AG08395 (cell line): ENCODE measurements at regions not wholly inside any gene's neighbourhood (a gene's known extent, or its start where the extent isn't known, plus 50 kb on each side); places are given as distances from the start of the nearest gene placed in this dataset.

ENCODE experiments used
- DNase-seq: peaks from one replicate; pipeline ENCODE4 v3.0.0; 2012; ENCODE audit warnings: mixed read lengths, low spot score

DNA sequence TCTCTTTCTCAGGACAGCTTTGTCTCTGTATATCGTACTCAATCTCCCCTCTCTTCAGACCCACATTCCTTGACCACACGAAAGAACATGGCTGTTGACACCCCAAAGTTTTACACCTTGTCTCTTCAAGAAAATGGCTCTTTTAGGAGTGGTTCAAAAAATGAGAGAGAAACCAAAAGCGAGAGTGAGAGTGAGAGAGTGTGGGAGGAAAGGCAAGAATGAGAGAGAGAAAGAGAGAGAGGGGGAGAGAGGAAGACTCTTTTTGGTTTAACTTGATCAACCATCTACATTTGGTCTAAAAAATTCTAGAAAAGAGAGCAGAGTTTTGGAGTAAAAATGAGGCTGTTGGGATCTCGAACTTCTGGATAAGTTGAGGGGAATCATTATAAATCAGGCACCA is 581.8 kb upstream of the WWC1 start:
- DNase-seq = no peak

DNA sequence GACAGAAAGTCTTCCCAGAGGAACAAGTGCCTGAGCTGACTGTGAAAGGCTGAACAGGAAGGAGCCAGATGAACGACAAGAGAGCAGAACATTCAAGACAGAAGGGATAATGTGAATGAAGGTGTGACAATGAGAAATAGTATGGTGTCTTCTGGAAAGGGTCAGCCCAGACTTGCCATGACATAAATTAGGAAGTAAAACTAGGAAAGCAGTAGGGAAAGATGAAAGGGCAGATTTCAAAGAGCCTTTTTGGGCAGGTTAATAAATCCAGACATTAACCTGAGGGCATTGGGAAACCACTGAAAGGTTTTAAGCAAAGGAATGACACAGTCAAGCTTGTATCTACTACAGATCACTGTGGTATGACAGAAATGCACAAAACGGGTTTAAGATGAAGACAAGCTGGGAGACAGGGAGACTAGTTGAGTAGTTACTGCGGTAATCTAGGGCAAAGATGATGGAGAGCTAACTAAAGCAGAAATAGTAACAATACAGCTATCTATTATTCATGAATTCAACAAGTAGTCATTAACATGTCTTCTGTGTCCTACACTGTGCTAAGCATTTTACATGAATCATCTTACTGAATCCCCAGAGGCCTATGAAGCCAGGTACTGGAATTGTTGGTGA is 580.9 kb upstream of the WWC1 start:
- peak; percentile 41 for DNase-seq

DNA sequence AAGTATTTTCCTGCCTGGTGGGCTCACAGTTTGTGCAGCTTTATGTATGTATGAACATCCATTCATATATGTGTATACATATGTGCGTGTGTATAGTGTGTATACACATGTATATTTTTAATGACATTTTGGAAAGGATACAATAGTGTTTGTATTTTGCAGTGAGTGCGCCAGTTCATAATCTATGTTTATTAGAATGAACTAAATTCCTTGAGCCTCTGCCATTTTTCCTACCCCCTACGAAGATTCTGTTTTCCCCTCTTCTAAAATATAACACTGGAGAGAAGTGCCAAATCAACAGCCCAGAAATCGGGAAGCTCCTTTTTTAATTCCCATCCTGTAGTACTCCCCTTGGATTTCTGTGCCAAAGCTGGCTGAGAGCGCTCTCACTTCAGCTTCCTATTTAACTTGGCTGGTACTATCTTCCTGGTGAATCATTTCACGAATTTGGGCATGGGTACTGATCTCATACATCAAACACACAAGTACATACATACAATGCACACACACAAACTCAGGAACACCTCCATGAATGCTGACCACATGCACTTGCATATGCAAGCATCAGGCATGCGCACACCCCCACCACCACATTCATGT is 578.4 kb upstream of the WWC1 start:
- DNase-seq = no peak

DNA sequence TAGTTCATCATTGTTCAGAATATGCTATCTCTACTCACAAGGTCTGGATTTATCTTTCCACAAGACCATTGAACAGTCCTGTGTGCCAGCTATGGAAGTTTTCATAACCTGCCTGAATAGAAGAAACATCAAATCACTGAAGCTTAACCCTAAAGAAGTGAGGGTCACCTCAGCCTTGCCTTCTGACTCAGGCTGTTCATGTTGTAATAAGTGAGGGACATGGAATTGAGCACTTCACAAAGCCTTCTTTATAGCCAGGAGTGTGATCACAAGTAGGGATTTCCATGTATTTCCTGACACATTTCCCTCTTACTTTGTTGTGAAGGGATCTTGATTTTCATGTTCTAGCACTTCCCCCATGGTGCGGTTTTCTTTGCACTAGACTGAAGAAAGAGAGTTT is 577.5 kb upstream of the WWC1 start:
- no peak for DNase-seq

DNA sequence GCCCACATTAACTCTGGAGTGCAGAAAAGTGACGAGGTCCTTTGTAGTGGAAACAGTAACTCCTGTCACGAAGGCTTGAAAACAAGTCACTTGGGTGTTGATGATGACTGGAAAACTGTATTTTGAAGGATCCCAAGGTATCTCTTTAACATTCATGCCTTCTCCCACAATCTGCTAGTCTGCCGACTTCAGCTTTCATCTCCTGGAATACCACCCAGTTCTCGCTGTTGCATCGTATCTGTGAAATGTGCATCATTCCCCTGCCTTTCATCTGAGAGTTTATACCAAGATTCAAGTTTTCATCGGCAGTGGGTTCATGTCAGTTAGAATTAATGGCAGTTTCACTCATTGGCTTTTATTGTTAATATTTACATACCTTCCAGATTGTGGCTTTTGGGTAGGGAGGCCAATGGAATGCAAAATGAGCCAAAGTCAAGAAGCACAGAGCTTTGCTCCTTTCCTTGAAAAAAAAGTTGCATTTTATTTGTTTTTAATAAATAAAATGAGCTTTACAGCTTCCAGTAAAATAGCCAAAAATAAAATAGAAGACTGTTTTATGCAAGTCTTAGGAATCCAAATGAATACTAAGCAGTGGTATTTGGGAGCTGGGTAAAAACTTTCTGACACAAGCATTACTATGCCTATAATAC is 575.2 kb upstream of the WWC1 start:
- DNase-seq = peak; percentile 65

DNA sequence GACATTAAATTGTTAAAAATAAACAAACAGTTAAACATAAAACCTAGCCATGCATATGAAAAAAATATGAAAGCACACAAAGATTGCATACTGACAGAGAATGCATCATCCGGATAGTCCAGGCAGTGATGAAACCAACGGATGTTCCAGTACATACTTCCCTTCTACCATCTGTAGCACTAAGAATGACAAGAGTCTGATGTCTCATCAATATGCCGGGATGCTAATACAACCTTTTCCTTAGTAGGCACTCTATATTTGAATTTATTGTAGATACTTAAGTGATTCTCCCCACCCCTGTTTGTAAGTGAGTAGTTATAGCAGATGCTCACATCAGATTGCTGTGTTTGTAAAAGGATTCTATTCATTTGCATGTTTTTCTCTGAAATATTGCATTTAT is 571.2 kb upstream of the WWC1 start:
- peak; percentile 39 for DNase-seq

DNA sequence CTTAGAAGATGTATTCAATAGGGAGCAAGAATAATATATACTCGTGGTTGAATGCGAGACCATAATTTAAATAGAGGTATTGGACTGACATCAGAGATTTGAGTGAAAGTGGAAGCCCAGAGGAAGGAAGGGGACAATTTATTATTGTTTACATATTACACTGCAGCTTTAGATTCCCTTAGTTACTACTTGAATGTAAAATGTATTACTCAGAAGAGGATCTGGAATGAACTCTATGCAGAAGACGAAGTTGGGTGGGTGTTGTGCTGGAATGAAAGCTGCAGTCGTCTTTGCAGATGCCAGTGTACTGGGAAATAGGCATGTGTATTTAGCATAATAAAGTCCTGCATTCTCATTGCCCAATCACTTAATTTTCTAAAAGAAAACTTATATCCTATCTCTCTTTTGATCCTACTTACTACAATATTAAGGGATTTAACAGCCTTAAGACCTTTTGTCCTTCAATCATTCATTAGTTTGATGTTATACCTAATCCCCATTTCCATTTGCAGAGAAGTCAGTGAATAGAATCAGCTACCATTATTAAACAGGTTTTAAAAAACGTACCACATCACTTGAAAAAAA is 570.7 kb upstream of the WWC1 start:
- peak; percentile 56 for DNase-seq

DNA sequence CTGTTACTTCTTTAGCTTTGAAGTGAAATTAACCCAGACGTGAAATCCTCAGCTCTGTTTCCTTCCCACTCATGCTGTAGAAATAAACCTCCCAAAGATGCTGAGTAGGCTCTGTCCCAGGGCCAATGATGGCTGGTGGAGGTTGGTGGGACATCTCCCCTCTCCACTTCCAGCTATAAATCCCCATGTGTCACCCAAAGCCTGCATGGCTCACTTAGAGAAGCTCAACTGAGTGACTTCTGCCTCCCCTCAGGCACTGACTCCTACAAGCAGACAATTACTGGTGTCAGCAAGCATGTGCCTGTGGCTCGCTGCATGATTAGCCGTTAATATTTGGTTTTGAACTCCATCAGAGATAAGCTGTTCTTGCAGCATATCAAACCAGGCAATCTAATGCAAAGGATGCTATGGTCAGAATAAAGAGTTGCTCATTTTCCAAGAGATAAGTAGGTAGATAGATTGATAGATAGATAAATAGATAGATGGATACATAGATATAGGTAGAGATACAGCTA is 569.5 kb upstream of the WWC1 start:
- DNase-seq = no peak

DNA sequence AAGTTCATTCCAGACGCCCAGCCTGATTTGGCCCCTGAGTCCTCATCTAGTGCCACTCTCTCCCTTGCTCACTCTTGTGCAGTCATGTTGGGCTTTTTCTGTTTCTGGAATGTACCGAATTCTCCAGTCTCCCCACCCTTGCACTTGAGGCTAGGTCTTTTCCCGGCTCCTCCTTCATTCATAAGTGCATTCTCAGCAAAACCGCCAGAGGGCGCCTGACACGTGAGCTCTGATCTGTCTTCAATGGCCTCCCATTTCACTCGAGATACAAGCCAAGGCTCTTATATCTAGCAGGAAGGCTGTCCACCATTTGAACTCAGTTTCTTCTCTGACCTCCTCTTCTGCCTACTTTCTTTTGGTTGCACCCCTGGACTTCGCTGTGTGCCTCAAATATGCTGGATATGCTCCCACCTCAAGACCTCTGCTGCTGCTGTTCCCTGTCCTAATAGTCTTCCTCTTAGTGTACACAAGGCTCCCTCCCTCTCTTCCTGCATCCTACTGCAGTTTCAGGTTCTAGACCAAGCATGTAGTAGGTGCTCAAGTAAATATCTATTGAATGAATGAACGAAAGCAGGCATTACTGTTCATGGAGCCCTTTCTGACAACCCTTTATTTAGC is 568.1 kb upstream of the WWC1 start:
- peak; percentile 84 for DNase-seq

DNA sequence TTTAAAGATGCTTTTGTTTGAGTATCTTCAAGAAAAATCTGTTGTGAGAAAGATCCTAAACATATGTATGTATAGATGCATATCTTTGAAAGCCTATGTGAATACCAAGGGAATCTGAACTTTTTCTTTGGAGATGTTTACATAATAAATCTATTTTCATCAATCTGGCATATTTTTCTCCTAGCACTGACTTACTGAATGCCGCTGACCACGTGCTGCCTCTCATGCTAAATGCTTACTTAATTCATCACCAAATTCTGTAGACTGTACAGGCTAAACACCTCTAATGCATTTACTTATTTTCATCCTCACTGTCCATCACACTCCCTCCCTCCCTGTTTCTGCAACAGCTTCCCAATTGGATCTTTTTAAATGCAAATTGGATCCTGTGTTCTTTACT is 566.2 kb upstream of the WWC1 start:
- DNase-seq = no peak

DNA sequence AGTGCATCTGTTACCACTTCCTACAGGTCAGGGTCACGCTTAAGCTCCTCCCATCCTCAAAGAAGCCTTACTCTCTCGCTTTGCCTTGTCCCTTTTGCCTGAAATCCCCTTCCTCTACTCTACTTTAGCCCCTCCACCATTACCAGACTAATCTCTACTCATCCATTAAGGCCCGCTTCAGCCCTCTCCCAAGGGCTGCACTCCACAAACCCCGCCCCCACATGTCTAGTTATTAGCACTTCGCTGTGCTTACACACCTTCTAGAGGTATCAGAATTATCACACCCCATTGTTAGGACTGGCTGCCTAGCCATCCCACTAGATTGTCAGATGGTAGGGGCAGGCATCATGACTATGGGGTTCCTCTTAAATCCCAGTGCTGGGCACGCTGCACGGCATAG is 565.7 kb upstream of the WWC1 start:
- DNase-seq = no peak

DNA sequence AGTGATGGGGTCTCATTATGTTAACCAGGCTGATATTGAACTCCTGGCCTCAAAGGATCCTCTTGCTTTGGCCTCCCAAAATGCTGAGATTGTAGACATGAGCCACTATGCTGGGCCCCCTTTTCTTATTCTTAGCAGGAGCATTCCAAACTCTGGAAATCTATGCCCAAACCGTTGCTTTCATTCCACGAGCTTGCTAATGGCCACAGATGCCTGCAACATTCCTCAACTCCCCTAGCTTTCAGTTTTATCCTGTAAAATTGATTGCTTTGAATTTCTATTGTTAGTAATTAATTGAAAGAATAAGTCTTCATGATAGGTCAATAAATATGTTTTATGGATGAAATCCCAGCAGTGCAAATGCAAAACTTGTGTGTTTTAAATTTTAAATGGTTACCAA is 564.8 kb upstream of the WWC1 start:
- no peak for DNase-seq

DNA sequence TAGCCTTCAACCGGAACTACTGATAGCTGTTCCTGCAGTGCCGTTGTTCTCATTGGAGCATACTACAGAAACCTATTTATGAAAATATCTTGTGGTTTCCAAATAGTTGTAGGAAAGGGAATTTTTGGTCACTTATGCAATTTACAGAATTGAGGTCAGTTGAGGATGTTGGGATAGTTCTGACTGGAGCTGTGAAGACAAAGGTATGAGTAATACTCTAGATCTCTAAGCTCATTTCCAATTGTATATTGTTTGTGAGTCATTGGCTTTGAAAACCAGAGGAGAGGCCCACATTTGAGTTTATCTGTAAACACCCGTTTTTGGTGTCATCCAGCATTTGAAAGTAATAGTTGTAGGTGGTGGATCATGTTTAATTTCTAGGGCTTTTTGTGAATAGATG is 561.3 kb upstream of the WWC1 start:
- peak; percentile 93 for DNase-seq

DNA sequence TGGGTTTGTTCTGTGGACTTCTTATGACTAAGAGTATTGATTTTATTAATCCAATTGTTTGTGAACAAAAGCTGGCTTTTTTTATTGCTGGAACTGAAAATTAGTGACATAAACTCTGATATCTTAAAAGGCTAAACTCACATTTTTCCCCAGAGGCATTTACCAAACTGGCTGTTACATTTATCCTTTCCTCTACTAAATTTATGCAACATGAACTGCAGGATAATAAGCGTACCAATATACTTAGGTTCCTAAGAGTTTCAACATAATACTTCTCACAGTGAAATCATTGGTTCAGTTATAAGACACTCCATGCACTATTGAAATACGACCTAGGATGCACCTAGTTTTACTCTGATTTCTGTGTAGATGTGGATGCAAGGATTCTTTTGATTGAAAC is 560.8 kb upstream of the WWC1 start:
- DNase-seq = no peak

DNA sequence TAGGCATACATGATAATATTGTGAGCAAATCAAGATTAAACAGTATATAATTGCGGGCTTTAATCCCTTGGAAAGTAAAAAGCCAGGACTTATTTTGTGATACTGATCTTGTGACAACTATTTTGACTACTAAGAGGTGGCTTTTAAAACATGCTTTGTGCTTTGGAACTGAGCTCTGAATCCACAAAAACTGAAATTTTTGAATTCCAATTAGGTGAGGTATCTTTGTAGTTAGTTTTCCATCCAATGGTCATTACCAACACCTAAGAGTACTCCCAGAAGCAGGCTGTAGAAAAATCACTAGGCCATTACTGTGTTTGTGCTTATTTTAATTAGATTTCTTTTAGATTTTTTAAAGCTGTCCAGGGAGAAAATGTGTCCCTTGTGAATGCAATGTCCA is 559.5 kb upstream of the WWC1 start:
- no peak for DNase-seq

DNA sequence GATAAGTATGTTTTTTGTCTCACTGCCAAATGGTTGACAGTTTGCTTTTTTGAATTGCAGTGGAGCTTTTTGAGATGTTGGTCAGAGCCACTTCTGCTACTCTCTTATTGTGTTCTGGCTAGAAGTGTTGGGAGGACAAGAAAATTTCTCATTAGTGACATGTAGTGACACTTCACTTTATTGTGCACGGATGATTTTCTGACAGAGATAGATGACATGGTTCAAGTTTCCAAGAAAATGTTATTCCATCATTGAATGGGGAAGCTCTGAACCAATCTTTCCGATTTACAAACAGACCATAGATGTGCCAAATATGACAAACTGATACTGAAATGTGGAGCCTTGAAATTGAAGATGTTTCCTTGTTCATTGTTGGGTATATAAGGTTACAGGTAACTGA is 558.9 kb upstream of the WWC1 start:
- DNase-seq = no peak

DNA sequence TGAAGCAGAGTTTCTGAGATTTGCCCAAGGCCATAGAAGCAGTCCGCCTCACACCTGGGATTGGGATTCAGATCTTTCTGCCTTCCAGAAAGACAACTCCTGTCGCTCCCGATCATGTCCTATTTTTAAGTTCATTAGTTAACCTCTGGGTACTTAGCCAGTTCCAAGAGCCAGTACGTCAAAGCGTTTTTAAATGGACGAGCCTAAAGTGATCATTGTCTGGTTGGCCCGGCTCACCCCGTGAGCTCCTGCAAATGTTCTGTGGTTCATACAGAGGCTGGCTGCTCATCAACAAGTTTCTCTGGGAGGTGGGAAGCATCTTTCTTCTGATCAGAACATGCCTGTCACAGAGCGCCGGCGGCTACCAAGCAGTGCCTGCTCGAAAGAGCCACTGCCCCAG is 554.5 kb upstream of the WWC1 start:
- no peak for DNase-seq

DNA sequence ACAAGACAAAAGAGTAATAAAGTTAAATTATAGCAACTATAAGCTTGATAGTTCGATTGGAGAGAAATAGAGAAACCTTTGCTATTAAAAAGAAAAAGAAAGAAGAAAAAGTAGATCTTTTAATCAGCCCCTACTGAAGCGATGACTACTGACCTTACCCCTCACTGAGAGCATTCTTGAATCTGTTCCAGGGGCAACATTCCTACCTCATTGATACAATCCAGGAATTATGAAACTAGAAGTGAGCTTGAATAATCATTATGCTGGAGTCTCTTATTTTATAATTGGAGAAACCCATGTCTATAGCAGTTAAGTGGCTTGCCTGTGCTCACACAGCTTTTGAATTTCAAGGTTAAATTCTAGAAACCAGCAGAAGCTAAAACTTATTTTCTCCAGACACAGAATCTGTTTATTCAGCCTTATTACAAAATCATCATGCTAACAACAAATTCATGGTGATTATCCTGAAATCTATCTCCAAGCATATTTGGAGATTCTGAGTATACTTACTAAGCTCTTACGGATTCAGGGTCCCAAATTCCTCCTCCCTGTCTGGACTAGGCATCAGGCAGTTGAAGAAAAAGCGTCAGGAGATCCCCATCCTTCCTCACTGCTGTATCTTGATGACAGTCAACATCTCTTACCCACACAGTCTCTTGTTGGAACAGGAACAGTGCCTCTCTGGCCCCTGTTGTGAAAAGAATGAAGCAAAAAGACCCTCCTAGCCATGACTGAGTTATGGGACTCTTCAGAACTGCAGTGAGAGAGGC is 547.6 kb upstream of the WWC1 start:
- DNase-seq = peak; percentile 88

DNA sequence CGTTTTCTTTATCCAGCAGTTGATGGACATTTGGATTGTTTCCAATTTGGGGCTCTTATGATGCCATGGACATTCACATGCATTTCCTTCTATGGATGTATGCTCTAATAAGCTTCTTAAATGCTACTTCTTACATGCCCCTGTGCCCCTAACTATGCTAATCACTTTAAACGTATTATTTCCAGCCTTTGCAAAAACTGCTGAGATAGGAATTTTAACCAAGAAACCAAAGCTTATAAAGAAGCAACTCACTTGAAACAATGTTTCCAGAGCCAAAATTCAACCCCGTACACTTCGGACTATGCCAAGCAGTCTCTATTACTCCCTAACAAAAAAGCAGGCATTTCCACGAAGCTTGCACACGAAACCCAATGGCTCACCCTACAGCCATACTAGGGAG is 545.6 kb upstream of the WWC1 start:
- no peak for DNase-seq

DNA sequence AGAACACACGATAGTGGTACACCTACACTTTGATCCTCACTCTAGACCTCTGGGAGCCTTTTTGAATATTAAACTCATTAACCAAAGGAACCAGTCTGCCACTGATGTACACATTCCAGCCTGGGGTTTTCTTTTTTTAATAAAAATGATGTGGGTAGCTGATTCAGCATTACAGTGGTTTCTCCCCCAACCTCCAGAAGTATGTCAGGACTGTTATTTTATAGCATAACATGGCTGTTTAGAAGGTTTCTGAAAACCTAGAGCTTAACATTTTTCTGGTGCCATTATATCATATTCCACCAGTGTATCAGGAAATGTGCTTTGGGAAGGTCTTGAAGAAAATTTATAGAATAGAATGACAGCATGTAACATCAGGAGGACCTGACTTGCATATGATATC is 540.9 kb upstream of the WWC1 start:
- no peak for DNase-seq

DNA sequence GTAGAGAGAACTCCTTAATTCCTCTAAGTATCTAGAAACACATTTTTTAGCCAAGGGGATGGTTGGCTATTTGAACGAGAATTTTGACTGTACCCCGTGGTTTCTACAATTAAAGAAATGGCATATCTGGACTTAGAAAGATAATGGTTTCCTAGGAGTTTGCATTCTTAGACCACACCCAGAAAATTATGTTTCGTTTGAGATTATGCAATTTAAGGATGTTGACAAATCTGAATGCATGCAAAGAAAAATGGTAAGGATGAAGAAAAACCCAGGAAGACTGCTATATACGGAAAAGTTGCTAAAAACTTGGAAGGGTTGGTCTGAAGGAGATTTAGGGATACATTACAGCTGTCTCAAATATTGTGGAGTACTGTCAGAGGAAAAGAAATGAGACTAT is 538.5 kb upstream of the WWC1 start:
- DNase-seq = no peak
